HL-60 (cell line): ENCODE measurements at regions not wholly inside any gene's neighbourhood (a gene's known extent, or its start where the extent isn't known, plus 50 kb on each side); places are given as distances from the start of the nearest gene placed in this dataset.

Source experiments
- DNase-seq, 2 experiments: peaks; one replicate each; pipeline ENCODE4 v3.0.0-alpha.2; 2010 to 2020; ENCODE audit warnings: low read depth in 1 of 2, low spot score in 1 of 2
- H3K27ac ChIP-seq: fragments of 250-450 bp; sonication (Bioruptor Pico); replicated peaks from 2 replicates; pipeline ENCODE4 v1.5.1; 2020; ENCODE audit warnings: mild to moderate bottlenecking, moderate library complexity
- H3K27me3 ChIP-seq: fragments of 250-450 bp; sonication (Bioruptor Pico); 2 replicates; pipeline ENCODE4 v1.5.1; 2021; ENCODE audit warnings: mild to moderate bottlenecking, moderate library complexity; ENCODE audit not compliant: insufficient read depth, poor library complexity, severe bottlenecking
- H3K4me3 ChIP-seq: replicated peaks from 2 replicates; pipeline ENCODE4 v1.5.1; 2011; ENCODE audit warnings: mild to moderate bottlenecking, control low read depth, low read length; ENCODE audit not compliant: insufficient read depth
- GABPA ChIP-seq: IDR thresholded peaks from 2 replicates; pipeline ENCODE4 v1.6.1; 2012; ENCODE audit warnings: low read depth
- POLR2AphosphoS5 ChIP-seq: IDR thresholded peaks from 2 replicates; pipeline ENCODE4 v1.6.1; 2012; ENCODE audit warnings: low read depth
- SPI1 ChIP-seq: IDR thresholded peaks from 2 replicates; pipeline ENCODE4 v1.6.1; 2012; ENCODE audit warnings: low read depth, mild to moderate bottlenecking, borderline replicate concordance
- TF ChIP-seq, protein P1 (sequence below): IDR thresholded peaks from one replicate; pipeline ENCODE4 v1.5.1; 2011; ENCODE audit warnings: low read length, control low read depth, inconsistent platforms; ENCODE audit not compliant: insufficient read depth
- TF ChIP-seq, protein P2 (sequence below): IDR thresholded peaks from 2 replicates; pipeline ENCODE4 v1.6.1; 2012; ENCODE audit warnings: low read depth; ENCODE audit not compliant: insufficient replicate concordance

DNA sequence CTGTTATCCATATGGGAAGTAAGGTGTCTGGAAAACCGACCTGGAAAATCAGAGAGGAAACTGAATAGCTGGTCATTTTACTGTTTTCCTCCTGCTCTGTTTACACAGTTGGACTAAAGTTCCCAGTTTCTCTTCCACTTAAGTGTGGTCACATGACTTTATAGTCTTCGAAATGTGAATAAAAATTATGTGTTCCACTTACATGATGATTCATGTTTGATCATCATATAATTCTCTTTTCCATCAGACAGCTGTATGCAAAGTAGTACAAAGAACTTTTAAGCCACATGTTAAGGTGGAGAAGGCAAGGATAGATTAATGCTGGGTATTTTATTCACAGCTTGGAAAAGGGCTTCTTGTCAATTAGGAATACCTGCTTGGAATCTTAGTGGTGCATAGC lies 525.5 kb upstream of the BCHE start:
- TF ChIP-seq, protein P1, sequence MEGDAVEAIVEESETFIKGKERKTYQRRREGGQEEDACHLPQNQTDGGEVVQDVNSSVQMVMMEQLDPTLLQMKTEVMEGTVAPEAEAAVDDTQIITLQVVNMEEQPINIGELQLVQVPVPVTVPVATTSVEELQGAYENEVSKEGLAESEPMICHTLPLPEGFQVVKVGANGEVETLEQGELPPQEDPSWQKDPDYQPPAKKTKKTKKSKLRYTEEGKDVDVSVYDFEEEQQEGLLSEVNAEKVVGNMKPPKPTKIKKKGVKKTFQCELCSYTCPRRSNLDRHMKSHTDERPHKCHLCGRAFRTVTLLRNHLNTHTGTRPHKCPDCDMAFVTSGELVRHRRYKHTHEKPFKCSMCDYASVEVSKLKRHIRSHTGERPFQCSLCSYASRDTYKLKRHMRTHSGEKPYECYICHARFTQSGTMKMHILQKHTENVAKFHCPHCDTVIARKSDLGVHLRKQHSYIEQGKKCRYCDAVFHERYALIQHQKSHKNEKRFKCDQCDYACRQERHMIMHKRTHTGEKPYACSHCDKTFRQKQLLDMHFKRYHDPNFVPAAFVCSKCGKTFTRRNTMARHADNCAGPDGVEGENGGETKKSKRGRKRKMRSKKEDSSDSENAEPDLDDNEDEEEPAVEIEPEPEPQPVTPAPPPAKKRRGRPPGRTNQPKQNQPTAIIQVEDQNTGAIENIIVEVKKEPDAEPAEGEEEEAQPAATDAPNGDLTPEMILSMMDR = no peak
- TF ChIP-seq POLR2AphosphoS5 (no peak), GABPA (no peak), SPI1 (no peak)
- TF ChIP-seq, protein P2, sequence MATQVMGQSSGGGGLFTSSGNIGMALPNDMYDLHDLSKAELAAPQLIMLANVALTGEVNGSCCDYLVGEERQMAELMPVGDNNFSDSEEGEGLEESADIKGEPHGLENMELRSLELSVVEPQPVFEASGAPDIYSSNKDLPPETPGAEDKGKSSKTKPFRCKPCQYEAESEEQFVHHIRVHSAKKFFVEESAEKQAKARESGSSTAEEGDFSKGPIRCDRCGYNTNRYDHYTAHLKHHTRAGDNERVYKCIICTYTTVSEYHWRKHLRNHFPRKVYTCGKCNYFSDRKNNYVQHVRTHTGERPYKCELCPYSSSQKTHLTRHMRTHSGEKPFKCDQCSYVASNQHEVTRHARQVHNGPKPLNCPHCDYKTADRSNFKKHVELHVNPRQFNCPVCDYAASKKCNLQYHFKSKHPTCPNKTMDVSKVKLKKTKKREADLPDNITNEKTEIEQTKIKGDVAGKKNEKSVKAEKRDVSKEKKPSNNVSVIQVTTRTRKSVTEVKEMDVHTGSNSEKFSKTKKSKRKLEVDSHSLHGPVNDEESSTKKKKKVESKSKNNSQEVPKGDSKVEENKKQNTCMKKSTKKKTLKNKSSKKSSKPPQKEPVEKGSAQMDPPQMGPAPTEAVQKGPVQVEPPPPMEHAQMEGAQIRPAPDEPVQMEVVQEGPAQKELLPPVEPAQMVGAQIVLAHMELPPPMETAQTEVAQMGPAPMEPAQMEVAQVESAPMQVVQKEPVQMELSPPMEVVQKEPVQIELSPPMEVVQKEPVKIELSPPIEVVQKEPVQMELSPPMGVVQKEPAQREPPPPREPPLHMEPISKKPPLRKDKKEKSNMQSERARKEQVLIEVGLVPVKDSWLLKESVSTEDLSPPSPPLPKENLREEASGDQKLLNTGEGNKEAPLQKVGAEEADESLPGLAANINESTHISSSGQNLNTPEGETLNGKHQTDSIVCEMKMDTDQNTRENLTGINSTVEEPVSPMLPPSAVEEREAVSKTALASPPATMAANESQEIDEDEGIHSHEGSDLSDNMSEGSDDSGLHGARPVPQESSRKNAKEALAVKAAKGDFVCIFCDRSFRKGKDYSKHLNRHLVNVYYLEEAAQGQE = no peak
- H3K27me3 ChIP-seq = no peaks in the 10 kb centered on the region
- no peak overlapping the region for H3K27ac ChIP-seq
- no peak for DNase-seq
- H3K4me3 ChIP-seq = no peak overlapping the region

DNA sequence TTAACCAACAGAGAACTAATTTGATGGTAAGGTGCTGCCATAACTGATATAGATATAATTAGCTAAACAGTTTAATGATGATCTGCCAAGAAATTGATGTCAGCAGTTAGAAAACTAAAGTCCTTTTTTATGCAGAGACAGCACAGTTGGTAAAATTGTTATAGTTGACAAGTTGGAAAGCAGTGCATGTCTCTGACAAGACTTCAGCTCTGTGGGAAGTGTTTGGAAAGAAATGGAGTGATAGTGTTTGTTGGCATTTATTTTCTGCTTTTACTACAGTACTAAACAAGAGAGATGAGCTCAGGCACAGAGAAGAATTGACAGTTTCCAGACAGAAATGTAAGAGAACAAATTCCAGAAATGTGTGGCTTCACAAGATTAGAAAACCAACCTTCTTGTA lies 523.5 kb upstream of the BCHE start:
- no peaks in the 10 kb centered on the region for H3K27me3 ChIP-seq
- no peak overlapping the region for H3K4me3 ChIP-seq
- TF ChIP-seq, protein P1 = no peak
- TF ChIP-seq GABPA (no peak), SPI1 (no peak), POLR2AphosphoS5 (no peak)
- TF ChIP-seq, protein P2 = no peak
- no peak overlapping the region for H3K27ac ChIP-seq
- DNase-seq = no peak

DNA sequence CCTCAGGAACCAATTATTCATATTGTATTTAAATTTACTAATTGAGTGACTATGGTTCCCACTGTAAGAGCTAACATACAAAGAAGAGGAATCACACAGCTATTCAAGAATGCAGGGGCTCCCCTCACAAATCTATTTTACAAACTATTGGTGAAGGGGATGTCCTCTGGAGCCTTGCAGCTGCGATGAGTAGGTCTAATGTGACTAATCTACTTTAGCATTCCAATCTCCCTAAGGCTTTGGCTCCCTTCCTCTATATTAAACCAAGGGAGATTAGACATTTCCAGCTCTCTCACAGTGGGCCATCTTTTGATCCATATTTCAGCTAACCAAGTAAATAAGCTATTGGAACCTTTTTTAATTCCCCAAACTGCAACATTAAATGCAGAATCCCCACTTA lies 514.2 kb upstream of the BCHE start:
- TF ChIP-seq POLR2AphosphoS5 = no peak
- TF ChIP-seq, protein P2 = no peak
- no peak for TF ChIP-seq SPI1
- TF ChIP-seq, protein P1 = no peak
- TF ChIP-seq GABPA = no peak
- no peak overlapping the region for H3K4me3 ChIP-seq
- no peaks in the 10 kb centered on the region for H3K27me3 ChIP-seq
- no peak for DNase-seq
- H3K27ac ChIP-seq = no peak overlapping the region
